Naive B cell (primary cell): ENCODE measurements at regions not wholly inside any gene's neighbourhood (a gene's known extent, or its start where the extent isn't known, plus 50 kb on each side); places are given as distances from the start of the nearest gene placed in this dataset.
"Not testable (repeated sequence)": the region's sequence is repeated elsewhere in the genome, so short reads cannot be mapped to it uniquely, and the experiment has no call there.

Experiments used
- ATAC-seq, 2 donors: fragments of 150-1000 bp; cut with Tn5 transposase; 2 replicates each; pipeline ENCODE4 v1.10.0; 2021; ENCODE audit warnings: low read depth in 2 of 2, mild to moderate bottlenecking in 2 of 2, moderate library complexity in 2 of 2
- DNase-seq: peaks from one replicate; pipeline ENCODE4 v3.0.0; 2022
- H3K27ac Mint-ChIP-seq, 6 donors: one replicate each; pipeline ENCODE4 v1.8.0; 2020 to 2022; ENCODE audit warnings: mild to moderate bottlenecking in 6 of 6, mixed read lengths in 6 of 6, moderate library complexity in 5 of 6, inconsistent platforms in 2 of 6
- H3K27me3 Mint-ChIP-seq, 3 donors: one replicate each; pipeline ENCODE4 v1.8.0; 2021 to 2022; ENCODE audit warnings: mixed read lengths in 3 of 3, mild to moderate bottlenecking in 1 of 3
- H3K36me3 Mint-ChIP-seq, 2 donors: one replicate each; pipeline ENCODE4 v1.8.0; 2020 to 2022; ENCODE audit warnings: mixed read lengths in 2 of 2, inconsistent platforms in 1 of 2, mild to moderate bottlenecking in 1 of 2
- H3K4me1 Mint-ChIP-seq, 3 donors: one replicate each; pipeline ENCODE4 v1.8.0; 2020 to 2022; ENCODE audit warnings: mixed read lengths in 3 of 3, inconsistent platforms in 1 of 3, mild to moderate bottlenecking in 1 of 3, moderate library complexity in 1 of 3
- H3K4me3 Mint-ChIP-seq, 8 donors: one replicate each; pipeline ENCODE4 v1.8.0; 2020 to 2022; ENCODE audit warnings: mild to moderate bottlenecking in 8 of 8, mixed read lengths in 8 of 8, moderate library complexity in 8 of 8, inconsistent platforms in 2 of 8
- H3K9me3 Mint-ChIP-seq, 7 donors: one replicate each; pipeline ENCODE4 v1.8.0; 2020 to 2022; ENCODE audit warnings: mixed read lengths in 7 of 7, mild to moderate bottlenecking in 5 of 7, inconsistent platforms in 2 of 7, moderate library complexity in 1 of 7

- DNase-seq (no peak), ATAC-seq (no peak)
- H3K4me3 Mint-ChIP-seq: no peak overlapping the region
- H3K27me3 Mint-ChIP-seq: peaks cover 9 to 14% (median 10%) of the 10 kb centered on the region in 3 donors
- no peaks in the 10 kb centered on the region for H3K4me1 Mint-ChIP-seq
- peaks cover 0 to 6% (median 4%) of the 10 kb centered on the region in 7 donors for H3K9me3 Mint-ChIP-seq
- peaks cover 0 to 7% of the 10 kb centered on the region in 2 donors for H3K36me3 Mint-ChIP-seq
- H3K27ac Mint-ChIP-seq: no peak overlapping the region
Measured at GRCh38 chr9:78909566-78909965, 612.6 kb downstream of the PSAT1 start.

- not testable (repeated sequence) for H3K27ac Mint-ChIP-seq, H3K4me1 Mint-ChIP-seq, H3K4me3 Mint-ChIP-seq, ATAC-seq, DNase-seq
- peaks cover 7 to 17% of the 10 kb centered on the region in 2 donors for H3K36me3 Mint-ChIP-seq
- peaks cover 9 to 24% (median 14%) of the 10 kb centered on the region in 7 donors for H3K9me3 Mint-ChIP-seq
- H3K27me3 Mint-ChIP-seq: peaks cover 0 to 22% (median 9%) of the 10 kb centered on the region in 3 donors
Measured at GRCh38 chr9:78916884-78917283, 620.0 kb downstream of the PSAT1 start.

- no peak overlapping the region for H3K27ac Mint-ChIP-seq
- H3K27me3 Mint-ChIP-seq: peaks cover 0 to 13% (median 0%) of the 10 kb centered on the region in 3 donors
- no peaks in the 10 kb centered on the region for H3K4me1 Mint-ChIP-seq
- no peak overlapping the region for H3K4me3 Mint-ChIP-seq
- ATAC-seq: no peak
- DNase-seq: no peak
- H3K36me3 Mint-ChIP-seq: peaks cover 7 to 17% of the 10 kb centered on the region in 2 donors
- H3K9me3 Mint-ChIP-seq: peaks cover 9 to 24% (median 14%) of the 10 kb centered on the region in 7 donors
Measured at GRCh38 chr9:78918976-78919375, 622.1 kb downstream of the PSAT1 start.

- H3K9me3 Mint-ChIP-seq: peaks cover 9 to 24% (median 14%) of the 10 kb centered on the region in 7 donors
- peaks cover 7 to 17% of the 10 kb centered on the region in 2 donors for H3K36me3 Mint-ChIP-seq
- H3K4me1 Mint-ChIP-seq: no peaks in the 10 kb centered on the region
- no peak overlapping the region for H3K27ac Mint-ChIP-seq
- no peak for ATAC-seq
- DNase-seq: no peak
- peaks cover 0 to 8% (median 4%) of the 10 kb centered on the region in 3 donors for H3K27me3 Mint-ChIP-seq
- no peak overlapping the region for H3K4me3 Mint-ChIP-seq
Measured at GRCh38 chr9:78919701-78920100, 622.8 kb downstream of the PSAT1 start.

GRCh38 chr9:78921341-78921740 is 624.4 kb downstream of the PSAT1 start:
- DNase-seq (no peak), ATAC-seq (no peak)
- Mint-ChIP-seq H3K4me3 (no peak overlapping the region), H3K27ac (no peak overlapping the region), H3K9me3 (peaks cover 5 to 19% (median 12%) of the 10 kb centered on the region in 7 donors), H3K27me3 (peaks cover 0 to 8% (median 8%) of the 10 kb centered on the region in 3 donors), H3K4me1 (no peaks in the 10 kb centered on the region), H3K36me3 (peaks cover 3 to 14% of the 10 kb centered on the region in 2 donors)

GRCh38 chr9:78923966-78924659 is 627.2 kb downstream of the PSAT1 start:
- H3K27ac Mint-ChIP-seq: no peak overlapping the region
- no peak for DNase-seq
- H3K4me3 Mint-ChIP-seq: no peak overlapping the region
- no peaks in the 10 kb centered on the region for H3K36me3 Mint-ChIP-seq
- H3K27me3 Mint-ChIP-seq: peaks cover 5 to 9% (median 8%) of the 10 kb centered on the region in 3 donors
- ATAC-seq: no peak
- H3K9me3 Mint-ChIP-seq: no peaks in the 10 kb centered on the region
- H3K4me1 Mint-ChIP-seq: no peaks in the 10 kb centered on the region

GRCh38 chr9:78927099-78927940 is 630.4 kb downstream of the PSAT1 start:
- DNase-seq: no peak
- Mint-ChIP-seq H3K27ac (no peak overlapping the region), H3K36me3 (no peaks in the 10 kb centered on the region), H3K4me1 (no peaks in the 10 kb centered on the region), H3K27me3 (peaks cover 8 to 16% (median 14%) of the 10 kb centered on the region in 3 donors), H3K9me3 (peaks cover 0 to 1% (median 0%) of the 10 kb centered on the region in 7 donors), H3K4me3 (no peak overlapping the region)
- ATAC-seq: no peak

- H3K27me3 Mint-ChIP-seq: peaks cover 8 to 16% (median 14%) of the 10 kb centered on the region in 3 donors
- H3K4me3 Mint-ChIP-seq: no peak overlapping the region
- H3K9me3 Mint-ChIP-seq: peaks cover 0 to 1% (median 0%) of the 10 kb centered on the region in 7 donors
- DNase-seq (no peak), ATAC-seq (no peak)
- no peak overlapping the region for H3K27ac Mint-ChIP-seq
- no peaks in the 10 kb centered on the region for H3K36me3 Mint-ChIP-seq
- no peaks in the 10 kb centered on the region for H3K4me1 Mint-ChIP-seq
Measured at GRCh38 chr9:78928625-78929405, 631.9 kb downstream of the PSAT1 start.

GRCh38 chr9:78930281-78930680 is 633.4 kb downstream of the PSAT1 start:
- ATAC-seq: no peak
- Mint-ChIP-seq H3K27me3 (peaks cover 0 to 16% (median 14%) of the 10 kb centered on the region in 3 donors), H3K4me3 (no peak overlapping the region), H3K4me1 (no peaks in the 10 kb centered on the region), H3K9me3 (peaks cover 0 to 1% (median 0%) of the 10 kb centered on the region in 7 donors), H3K27ac (no peak overlapping the region), H3K36me3 (no peaks in the 10 kb centered on the region)
- DNase-seq: no peak

GRCh38 chr9:78932849-78933627 is 636.1 kb downstream of the PSAT1 start:
- Mint-ChIP-seq H3K4me3 (no peak overlapping the region), H3K27me3 (peaks cover 0 to 14% (median 14%) of the 10 kb centered on the region in 3 donors), H3K9me3 (peaks cover 0 to 1% (median 0%) of the 10 kb centered on the region in 7 donors), H3K4me1 (no peaks in the 10 kb centered on the region), H3K27ac (no peak overlapping the region), H3K36me3 (no peaks in the 10 kb centered on the region)
- ATAC-seq (no peak), DNase-seq (no peak)

GRCh38 chr9:78934880-78935279 is 636.9 kb upstream of the TLE4 start:
- Mint-ChIP-seq H3K4me1 (no peaks in the 10 kb centered on the region), H3K36me3 (no peaks in the 10 kb centered on the region), H3K9me3 (peaks cover 0 to 1% (median 0%) of the 10 kb centered on the region in 7 donors), H3K27ac (no peak overlapping the region), H3K27me3 (peaks cover 0 to under 1% (median 0%) of the 10 kb centered on the region in 3 donors), H3K4me3 (no peak overlapping the region)
- DNase-seq: no peak
- ATAC-seq: no peak

GRCh38 chr9:78938821-78939220 is 632.9 kb upstream of the TLE4 start:
- H3K9me3 Mint-ChIP-seq: peaks cover 0 to under 1% (median 0%) of the 10 kb centered on the region in 7 donors
- H3K36me3 Mint-ChIP-seq: no peaks in the 10 kb centered on the region
- H3K27me3 Mint-ChIP-seq: peaks cover 0 to 6% (median 0%) of the 10 kb centered on the region in 3 donors
- DNase-seq (no peak), ATAC-seq (no peak)
- H3K4me3 Mint-ChIP-seq: no peak overlapping the region
- no peak overlapping the region for H3K27ac Mint-ChIP-seq
- H3K4me1 Mint-ChIP-seq: no peaks in the 10 kb centered on the region
